PC-9 (cell line): ENCODE measurements at regions not wholly inside any gene's neighbourhood (a gene's known extent, or its start where the extent isn't known, plus 50 kb on each side); places are given as distances from the start of the nearest gene placed in this dataset.
"Not testable (repeated sequence)": the region's sequence is repeated elsewhere in the genome, so short reads cannot be mapped to it uniquely, and the experiment has no call there.

Experiments used
- CTCF ChIP-seq: fragments of 200-600 bp; sonication (generic); conservative IDR thresholded peaks from 2 replicates; pipeline ENCODE4 v1.6.1; 2017; ENCODE audit warnings: mixed run types, antibody characterized with exemption, mild to moderate bottlenecking, moderate library complexity
- EZH2 ChIP-seq: fragments of 200-600 bp; sonication (generic); IDR thresholded peaks from 2 replicates; pipeline ENCODE4 v1.8.0; 2017; ENCODE audit warnings: antibody characterized with exemption, low read depth

GRCh38 chr10:30159614-30160013 is 100.2 kb upstream of the JCAD start:
- TF ChIP-seq CTCF, EZH2: not testable (repeated sequence)
